ENCODE measurements at regions not wholly inside any gene's neighbourhood (a gene's known extent, or its start where the extent isn't known, plus 50 kb on each side); places are given as distances from the start of the nearest gene placed in this dataset.
"Not testable (repeated sequence)": the region's sequence is repeated elsewhere in the genome, so short reads cannot be mapped to it uniquely, and the experiment has no call there.

DNA sequence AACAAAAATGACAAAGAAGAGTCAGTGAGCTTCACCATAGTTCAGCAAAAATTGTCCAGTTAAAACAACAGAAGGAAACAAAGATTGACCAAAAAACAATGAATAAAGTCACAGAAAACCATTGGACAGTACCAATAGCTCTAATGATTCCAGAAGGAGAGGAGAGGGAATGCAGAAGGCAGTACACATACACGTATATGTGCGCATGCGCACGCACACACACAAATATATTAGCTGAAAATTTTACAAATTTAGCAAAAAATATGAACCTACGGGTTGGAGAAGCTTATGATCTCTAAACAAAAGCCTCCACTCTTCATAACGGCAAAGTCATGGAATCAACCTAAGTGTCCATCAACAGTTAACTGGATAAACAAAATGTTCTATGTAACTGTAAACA lies 120.3 kb upstream of the MON1B start:
- no peak for DNase-seq

- no peak for DNase-seq
These were observed 114.2 kb upstream of the MON1B start for GRCh38 chr16:77076839-77077238.

DNA sequence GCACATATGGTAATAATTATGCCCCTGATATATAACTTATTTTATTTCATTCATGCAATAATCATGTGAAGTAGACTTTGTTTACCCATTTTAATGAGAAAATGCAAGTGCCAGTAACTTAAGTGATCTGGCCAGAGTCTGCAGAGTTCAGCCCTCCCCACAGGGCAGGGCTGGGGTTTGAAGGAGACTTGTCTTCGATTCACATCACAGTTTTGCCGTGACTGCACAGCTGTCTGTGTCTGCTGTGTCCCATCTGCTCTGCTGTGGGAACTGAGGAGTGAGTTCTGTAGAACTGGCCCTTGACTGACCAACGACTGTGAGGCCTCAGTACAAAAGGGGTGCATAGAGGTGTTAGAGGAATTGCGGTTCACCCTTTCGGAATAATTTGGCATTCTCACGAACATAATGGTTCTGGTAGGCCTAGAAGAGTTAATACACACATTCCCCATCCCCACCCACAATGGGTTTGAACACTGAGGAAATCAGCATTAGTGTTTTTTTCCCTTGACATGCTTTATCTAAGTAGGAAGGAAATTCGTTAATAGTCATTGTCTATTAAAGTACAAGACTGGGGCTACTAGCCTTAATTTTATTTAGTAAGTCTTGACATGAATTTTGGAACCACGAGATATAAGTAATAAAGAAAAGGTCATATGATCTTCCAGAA lies 113.6 kb upstream of the MON1B start:
- no peak for DNase-seq

- DNase-seq: no peak
These were observed 105.0 kb upstream of the MON1B start for GRCh38 chr16:77085981-77086380.

- no peak for DNase-seq
These were observed 100.9 kb upstream of the MON1B start for GRCh38 chr16:77090062-77090461.

- DNase-seq: no peak
These were observed 97.7 kb upstream of the MON1B start for GRCh38 chr16:77093309-77093708.

- no peak for DNase-seq
These were observed 97.0 kb upstream of the MON1B start for GRCh38 chr16:77093999-77094398.

DNA sequence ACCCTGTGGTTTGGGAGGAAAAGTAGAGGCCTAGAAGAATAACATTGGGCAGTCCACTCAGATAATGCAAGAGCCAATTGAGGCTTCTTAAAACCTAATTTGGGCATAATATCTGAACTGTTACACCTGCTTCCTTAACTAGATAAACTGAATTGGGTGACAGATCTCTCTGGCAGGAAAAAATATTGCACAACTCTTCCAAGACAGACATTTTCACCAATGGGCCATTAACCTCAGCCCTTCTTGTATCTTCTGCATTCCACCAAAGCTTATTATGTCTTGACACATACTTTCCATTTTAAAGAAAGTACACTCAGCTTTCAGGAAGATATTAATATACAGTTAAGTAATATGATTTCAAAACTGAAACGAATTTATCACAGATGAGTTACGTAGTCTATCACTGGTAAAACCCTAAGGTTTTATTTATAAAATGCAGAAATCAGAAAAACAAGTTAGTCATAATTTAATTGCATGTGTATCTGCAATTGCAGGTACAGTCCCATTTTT lies 79.9 kb upstream of the MON1B start:
- DNase-seq: no peak

- no peak for DNase-seq
These were observed 78.2 kb upstream of the MON1B start for GRCh38 chr16:77112746-77113145.

DNA sequence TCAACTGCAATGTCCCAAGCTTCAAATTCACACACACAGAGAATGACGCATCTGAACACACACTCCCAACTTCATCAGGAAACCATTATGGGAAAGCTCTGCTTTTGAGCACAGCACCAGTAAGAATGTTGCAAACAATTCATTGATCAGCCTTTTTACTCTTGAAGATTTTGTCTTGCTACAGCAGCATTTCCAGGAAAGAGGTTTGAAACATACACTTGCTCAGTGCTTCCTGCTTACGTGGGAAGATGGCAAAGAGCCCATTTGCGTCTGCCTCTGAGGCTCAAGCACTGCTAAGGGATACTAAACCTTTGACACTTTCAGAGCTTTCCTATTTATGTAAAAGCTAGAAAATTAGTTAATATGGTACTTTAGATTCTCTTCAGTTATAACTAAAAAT lies 77.2 kb upstream of the MON1B start:
- DNase-seq: no peak

GRCh38 chr16:77114361-77114760 lies 76.6 kb upstream of the MON1B start:
- DNase-seq: not testable (repeated sequence)

GRCh38 chr16:77116856-77117255 lies 74.1 kb upstream of the MON1B start:
- DNase-seq: no peak

DNA sequence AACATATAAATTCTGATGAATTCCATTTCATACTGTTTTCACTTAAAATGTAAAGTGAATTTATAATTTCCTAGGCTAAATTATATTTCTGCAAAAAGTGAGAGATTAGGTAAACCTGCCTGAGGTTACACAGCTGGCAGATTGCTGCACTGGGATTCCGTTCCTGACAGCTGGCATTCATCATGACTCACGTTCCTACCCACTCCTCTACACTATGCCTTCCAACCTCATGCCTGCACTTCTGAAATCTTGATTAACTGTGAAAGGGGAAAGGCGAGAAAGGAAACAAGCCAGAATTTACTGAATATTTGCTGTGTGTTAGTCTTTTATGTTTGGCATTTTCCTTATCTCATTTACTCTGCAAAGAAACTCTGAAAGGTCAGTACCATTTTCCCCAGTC lies 73.3 kb upstream of the MON1B start:
- DNase-seq: no peak

DNA sequence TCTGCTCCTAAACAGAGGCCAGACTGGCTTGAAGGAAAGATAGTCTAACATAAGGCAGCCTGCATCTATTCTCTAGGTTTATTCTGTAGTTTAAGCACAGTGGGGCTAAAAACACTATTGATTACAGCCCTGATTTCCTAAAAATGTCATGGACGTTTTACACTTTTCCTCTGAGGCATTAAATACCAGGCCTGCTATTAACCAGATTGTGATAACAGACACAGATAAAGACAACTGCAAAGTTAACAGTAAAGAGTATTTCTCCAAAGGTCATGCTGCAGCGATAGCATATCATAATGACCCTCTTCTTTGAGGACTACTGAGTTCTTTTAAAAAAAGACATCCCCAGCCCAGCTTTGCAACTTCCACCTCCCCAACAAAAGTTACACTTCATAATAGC lies 59.6 kb upstream of the MON1B start:
- no peak for DNase-seq

DNA sequence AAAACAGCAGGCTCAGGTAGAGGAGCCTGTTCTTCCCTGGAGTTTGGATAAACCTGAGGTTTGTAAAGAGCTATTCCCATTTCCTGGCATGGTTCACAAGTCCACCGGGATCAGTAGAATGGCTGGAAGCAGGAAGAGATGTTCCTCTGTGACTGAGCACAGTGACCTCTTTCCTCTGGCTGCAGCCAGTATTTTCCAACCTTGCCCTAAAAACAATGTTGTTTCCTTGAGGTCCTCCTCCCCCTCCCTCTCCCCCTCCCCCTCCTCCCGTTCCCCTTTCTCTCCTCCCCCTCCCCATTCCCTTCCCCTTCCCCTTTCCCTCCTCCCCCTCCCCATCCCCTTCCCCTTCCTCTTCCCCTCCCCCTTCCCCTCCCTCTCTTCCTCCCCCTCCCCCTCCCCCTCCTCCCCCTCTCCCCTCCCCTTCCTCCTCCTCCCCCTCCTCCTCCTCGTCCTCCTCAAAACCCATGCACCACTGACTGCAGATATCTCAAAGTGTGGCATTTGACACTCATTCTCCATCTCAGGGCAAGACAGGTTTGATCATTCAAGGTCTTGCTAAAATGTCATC lies 58.9 kb upstream of the MON1B start:
- DNase-seq: no peak

- DNase-seq: no peak
These were observed 57.3 kb upstream of the MON1B start for GRCh38 chr16:77133706-77134105.

GRCh38 chr16:77137045-77137444 lies 53.9 kb upstream of the MON1B start:
- no peak for DNase-seq

All from NCI-H2081 (cell line).